C4-2B (cell line): ENCODE measurements at regions not wholly inside any gene's neighbourhood (a gene's known extent, or its start where the extent isn't known, plus 50 kb on each side); places are given as distances from the start of the nearest gene placed in this dataset.

Experiments
- H3K27ac ChIP-seq: fragments of 450-650 bp; 2 replicates; pipeline ENCODE4 v1.5.1; 2017
- CTCF ChIP-seq: fragments of 450-650 bp; conservative IDR thresholded peaks from 2 replicates; pipeline ENCODE4 v1.5.1; 2017; ENCODE audit warnings: mild to moderate bottlenecking
- ZFX ChIP-seq: fragments of 450-650 bp; IDR thresholded peaks from 2 replicates; pipeline ENCODE4 v1.6.1; 2017

DNA sequence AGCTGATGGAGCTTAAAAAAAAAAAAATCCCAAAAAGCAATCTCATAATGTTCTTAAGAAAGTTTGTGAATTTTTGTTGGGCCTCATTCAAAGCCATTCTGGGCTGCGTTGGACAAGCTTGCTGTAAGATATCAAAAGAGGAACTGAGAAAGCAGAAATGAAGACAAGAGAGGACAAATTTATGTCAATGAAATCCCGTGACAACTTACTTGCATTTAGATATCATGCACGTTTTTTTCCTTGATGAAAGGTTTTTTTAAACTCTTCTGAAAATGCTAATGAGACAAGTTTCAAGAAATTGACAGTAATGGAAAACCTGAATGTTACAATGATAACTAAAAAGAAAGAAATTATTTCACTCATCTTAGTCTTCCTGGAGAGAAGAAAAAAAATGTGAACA is 662.9 kb downstream of the SQOR start:
- TF ChIP-seq CTCF (no peak), ZFX (no peak)
- no peak overlapping the region for H3K27ac ChIP-seq

GRCh38 chr15:46300716-46301115 is 665.9 kb downstream of the SQOR start:
- TF ChIP-seq CTCF (no peak), ZFX (no peak)
- no peak overlapping the region; the same call in 1 of the 2 replicates for H3K27ac ChIP-seq

DNA sequence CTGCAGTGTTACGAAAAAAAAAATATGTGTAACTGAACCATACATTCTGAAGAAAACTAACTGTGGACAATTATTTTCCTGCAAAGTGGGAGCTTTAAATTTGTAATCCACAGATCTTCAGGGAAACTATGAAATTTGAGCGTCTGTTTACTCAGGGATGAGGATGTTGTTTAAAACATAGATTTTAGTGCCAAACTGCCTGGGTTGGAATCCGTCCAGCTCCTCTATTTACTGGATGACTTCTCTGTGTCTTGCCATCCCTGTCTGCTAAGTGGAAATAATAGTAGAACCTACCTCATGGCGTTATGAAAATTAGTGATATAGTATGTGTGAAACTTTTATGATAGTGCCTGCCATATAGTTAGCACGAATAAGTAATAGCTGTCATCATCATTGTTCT is 666.5 kb downstream of the SQOR start:
- no peak overlapping the region for H3K27ac ChIP-seq
- no peak for TF ChIP-seq CTCF
- no peak for TF ChIP-seq ZFX

DNA sequence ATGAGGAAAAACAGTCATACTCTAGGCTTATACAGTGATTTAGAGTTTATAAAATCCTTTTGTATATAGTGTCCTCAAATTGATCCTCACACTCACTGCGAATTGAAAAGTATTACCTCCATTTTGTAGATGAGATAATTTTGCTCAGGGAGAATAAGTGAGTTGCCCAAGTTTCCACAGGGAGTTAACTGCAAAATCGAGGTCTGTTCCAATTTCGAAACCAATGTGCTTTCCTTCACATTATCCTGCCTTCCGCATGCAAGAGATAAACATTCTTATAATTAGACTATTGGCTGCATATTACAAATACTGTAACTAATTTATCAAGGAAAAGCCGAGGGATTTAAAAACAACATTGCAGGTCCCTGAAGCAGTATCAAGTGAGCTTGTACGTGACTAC is 667.0 kb downstream of the SQOR start:
- H3K27ac ChIP-seq: no peak overlapping the region
- TF ChIP-seq CTCF (no peak), ZFX (no peak)

GRCh38 chr15:46304321-46304720 is 669.5 kb downstream of the SQOR start:
- no peak for TF ChIP-seq ZFX
- peak; percentile 91 for TF ChIP-seq CTCF
- H3K27ac ChIP-seq: no peak overlapping the region

DNA sequence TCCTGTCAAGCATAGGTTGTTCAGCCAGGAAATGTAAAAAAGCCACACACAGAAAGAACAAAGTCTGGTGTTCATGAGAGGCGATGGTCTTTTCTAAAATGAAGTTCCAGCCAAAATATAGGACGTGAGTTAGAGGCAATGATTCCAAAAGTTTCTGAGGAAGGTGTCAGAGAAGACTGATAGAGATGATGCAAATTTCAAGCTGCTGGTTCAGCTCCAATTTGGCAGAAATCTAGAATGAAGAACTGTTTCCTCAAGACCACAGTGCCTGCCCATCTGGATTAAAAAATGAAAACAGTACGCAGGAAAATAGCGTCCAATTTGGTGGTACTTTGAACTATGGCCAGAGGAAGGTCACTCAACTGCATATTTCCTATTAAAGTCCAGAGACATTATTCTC is 672.9 kb downstream of the SQOR start:
- H3K27ac ChIP-seq: no peak overlapping the region
- TF ChIP-seq ZFX (no peak), CTCF (no peak)

- no peak for TF ChIP-seq CTCF
- no peak for TF ChIP-seq ZFX
- no peak overlapping the region for H3K27ac ChIP-seq
Observed at GRCh38 chr15:46309914-46310313, 675.1 kb downstream of the SQOR start.
